ENCODE measurements at regions not wholly inside any gene's neighbourhood (a gene's known extent, or its start where the extent isn't known, plus 50 kb on each side); places are given as distances from the start of the nearest gene placed in this dataset.
"Not testable (repeated sequence)": the region's sequence is repeated elsewhere in the genome, so short reads cannot be mapped to it uniquely, and the experiment has no call there.

- DNase-seq (ENCODE audit: low spot score) = no peak
These were observed 112.7 kb downstream of the MTERF1 start for GRCh38 chr7:91767820-91768219.

GRCh38 chr7:91771394-91771793 is 109.1 kb downstream of the MTERF1 start:
- DNase-seq (ENCODE audit: low spot score) = no peak

- DNase-seq (ENCODE audit: low spot score) = no peak
These were observed 108.3 kb downstream of the MTERF1 start for GRCh38 chr7:91771921-91772815.

- DNase-seq (ENCODE audit: low spot score) = no peak
These were observed 104.3 kb downstream of the MTERF1 start for GRCh38 chr7:91776171-91776570.

GRCh38 chr7:91777522-91777921 is 103.0 kb downstream of the MTERF1 start:
- no peak for DNase-seq (ENCODE audit: low spot score)

- no peak for DNase-seq (ENCODE audit: low spot score)
These were observed 102.1 kb downstream of the MTERF1 start for GRCh38 chr7:91778416-91778815.

- DNase-seq (ENCODE audit: low spot score) = no peak
These were observed 100.0 kb downstream of the MTERF1 start for GRCh38 chr7:91780521-91780920.

GRCh38 chr7:91784469-91784868 is 96.0 kb downstream of the MTERF1 start:
- DNase-seq (ENCODE audit: low spot score) = peak; percentile 48

- DNase-seq (ENCODE audit: low spot score) = no peak
These were observed 92.6 kb downstream of the MTERF1 start for GRCh38 chr7:91787931-91788330.

GRCh38 chr7:91789086-91789485 is 91.4 kb downstream of the MTERF1 start:
- DNase-seq (ENCODE audit: low spot score) = no peak

- no peak for DNase-seq (ENCODE audit: low spot score)
These were observed 90.9 kb downstream of the MTERF1 start for GRCh38 chr7:91789558-91789957.

GRCh38 chr7:91790646-91791045 is 89.9 kb downstream of the MTERF1 start:
- not testable (repeated sequence) for DNase-seq (ENCODE audit: low spot score)

- no peak for DNase-seq (ENCODE audit: low spot score)
These were observed 84.4 kb downstream of the MTERF1 start for GRCh38 chr7:91796122-91796521.

GRCh38 chr7:91798425-91798824 is 82.1 kb downstream of the MTERF1 start:
- DNase-seq (ENCODE audit: low spot score) = no peak

- no peak for DNase-seq (ENCODE audit: low spot score)
These were observed 80.1 kb downstream of the MTERF1 start for GRCh38 chr7:91800389-91800788.

- no peak for DNase-seq (ENCODE audit: low spot score)
These were observed 79.0 kb downstream of the MTERF1 start for GRCh38 chr7:91801331-91801983.

- no peak for DNase-seq (ENCODE audit: low spot score)
These were observed 69.3 kb downstream of the MTERF1 start for GRCh38 chr7:91811236-91811635.

GRCh38 chr7:91811641-91812040 is 68.9 kb downstream of the MTERF1 start:
- DNase-seq (ENCODE audit: low spot score) = no peak

- DNase-seq (ENCODE audit: low spot score) = no peak
These were observed 68.1 kb downstream of the MTERF1 start for GRCh38 chr7:91812388-91812787.

- no peak for DNase-seq (ENCODE audit: low spot score)
These were observed 66.3 kb downstream of the MTERF1 start for GRCh38 chr7:91814189-91814588.
